ENCODE measurements at regions not wholly inside any gene's neighbourhood (a gene's known extent, or its start where the extent isn't known, plus 50 kb on each side); places are given as distances from the start of the nearest gene placed in this dataset.

- TF ChIP-seq CTCF (IDR thresholded peaks at IDR 0.05): no peak
- no peak for TF ChIP-seq POLR2A (IDR thresholded peaks at IDR 0.05)
Observed at GRCh38 chr9:107853461-107853860, 363.9 kb upstream of the KLF4 start.

Data from right lobe of liver (tissue), 4 donors.